A549 (cell line): ENCODE measurements at regions not wholly inside any gene's neighbourhood (a gene's known extent, or its start where the extent isn't known, plus 50 kb on each side); places are given as distances from the start of the nearest gene placed in this dataset.
A peak's percentile ranks its signal among the peaks of the same experiment; 100 is the strongest.

ENCODE experiments used
- ATAC-seq, 2 experiments: fragments of 200-7000 bp in 1 of 2; fragments of >200 bp in 1 of 2; cut with Nextera tagmentation in 1 of 2; cut with Tn5 transposase in 1 of 2; 3 replicates each; pipeline versions ENCODE4 v1.8.0 to v1.9.1; 2018 to 2020; ENCODE audit warnings: mild to moderate bottlenecking in 1 of 2, moderate library complexity in 1 of 2
- CTCF ChIA-PET: fragments of 300-600 bp; sonication (Branson Sonifier 250); formaldehyde crosslinking; extraction: SDS; loops from one replicate; lab custom pipeline; 2021; ENCODE audit warnings: antibody characterized with exemption, inconsistent platforms; lab: Yijun Ruan, JAX
- POLR2A ChIA-PET: fragments of 350-600 bp; formaldehyde crosslinking; extraction: SDS; loops from one replicate; lab custom pipeline; 2021; ENCODE audit warnings: antibody characterized with exemption, inconsistent platforms; lab: Yijun Ruan, JAX
- DNase-seq, 2 experiments: peaks; one replicate each; pipeline versions ENCODE4 v3.0.0 to v3.0.0-alpha.2; 2011 to 2016; ENCODE audit warnings: low read depth in 1 of 2, low spot score in 1 of 2
- FAIRE-seq: peaks from 2 replicates; lab custom pipeline; 2011; peaks lifted over from hg19 to GRCh38; lab: Jason Lieb, UNC
- H3K27ac ChIP-seq, 2 experiments: fragments of >200 bp; sonication (Bioruptor Twin); formaldehyde crosslinking; 3 replicates each; pipeline ENCODE4 v1.5.1; 2016 to 2017
- H3K4me1 ChIP-seq: fragments of >200 bp; sonication (Bioruptor Twin); formaldehyde crosslinking; 3 replicates; pipeline ENCODE4 v1.6.1; 2016
- H3K4me2 ChIP-seq: fragments of >200 bp; sonication (Bioruptor Twin); formaldehyde crosslinking; 3 replicates; pipeline ENCODE4 v1.6.1; 2016
- H3K4me3 ChIP-seq: fragments of >200 bp; sonication (Bioruptor Twin); formaldehyde crosslinking; 3 replicates; pipeline ENCODE4 v1.5.1; 2016
- H3K9me3 ChIP-seq: fragments of >200 bp; sonication (Bioruptor Twin); formaldehyde crosslinking; 3 replicates; pipeline ENCODE4 v1.6.1; 2016
- CBX8 ChIP-seq: fragments of 200-600 bp; sonication (generic); IDR thresholded peaks from 2 replicates; pipeline ENCODE4 v1.6.1; 2016
- CEBPB ChIP-seq, 2 experiments: fragments of >200 bp in 1 of 2; sonication (Bioruptor Twin) in 1 of 2; formaldehyde crosslinking in 1 of 2; IDR thresholded peaks; 2 replicates each; pipeline ENCODE4 v1.6.1; 2012 to 2016
- CHD2 ChIP-seq: fragments of 150-350 bp; IDR thresholded peaks from 2 replicates; pipeline ENCODE4 v1.6.1; 2014; ENCODE audit warnings: low read length; ENCODE audit not compliant: partially characterized antibody
- E2F6 ChIP-seq: IDR thresholded peaks from 2 replicates; pipeline ENCODE4 v1.6.1; 2012; ENCODE audit warnings: low read depth, borderline replicate concordance
- ELK1 ChIP-seq: fragments of 150-350 bp; IDR thresholded peaks from 2 replicates; pipeline ENCODE4 v1.6.1; 2014; ENCODE audit warnings: low read depth, mild to moderate bottlenecking, low read length
- FOSB ChIP-seq: fragments of 250-450 bp; sonication (Bioruptor Pico); IDR thresholded peaks from 2 replicates; pipeline ENCODE4 v1.5.0; 2020; ENCODE audit warnings: mild to moderate bottlenecking, moderate library complexity
- FOSL2 ChIP-seq, 2 experiments: fragments of 450-650 bp in 1 of 2; fragments of >200 bp in 1 of 2; sonication (Bioruptor Twin) in 1 of 2; formaldehyde crosslinking; IDR thresholded peaks; 2 replicates each; pipeline versions ENCODE4 v1.5.0 to v1.6.1; 2016 to 2020; ENCODE audit warnings: mild to moderate bottlenecking in 1 of 2, moderate library complexity in 1 of 2
- FOXS1 ChIP-seq: fragments of 250-450 bp; sonication (Bioruptor Pico); IDR thresholded peaks from 2 replicates; pipeline ENCODE4 v1.5.0; 2020; ENCODE audit warnings: mild to moderate bottlenecking, moderate library complexity
- GATA3 ChIP-seq: IDR thresholded peaks from 2 replicates; pipeline ENCODE4 v1.6.1; 2012; ENCODE audit warnings: borderline replicate concordance
- HOXA7 ChIP-seq: fragments of 250-450 bp; sonication (Bioruptor Pico); IDR thresholded peaks from 2 replicates; pipeline ENCODE4 v1.5.0; 2020; ENCODE audit warnings: mild to moderate bottlenecking, moderate library complexity
- HOXB13 ChIP-seq: fragments of 250-450 bp; sonication (Bioruptor Pico); IDR thresholded peaks from 2 replicates; pipeline ENCODE4 v1.5.0; 2020; ENCODE audit warnings: low read depth, mild to moderate bottlenecking, moderate library complexity
- JUNB ChIP-seq: fragments of >200 bp; sonication (Bioruptor Twin); formaldehyde crosslinking; IDR thresholded peaks from 2 replicates; pipeline ENCODE4 v1.6.1; 2016
- KDM1A ChIP-seq: fragments of 200-600 bp; sonication (generic); IDR thresholded peaks from 2 replicates; pipeline ENCODE4 v1.6.1; 2016; ENCODE audit warnings: low read depth, mild to moderate bottlenecking
- KDM5A ChIP-seq: fragments of 200-600 bp; sonication (generic); IDR thresholded peaks from 2 replicates; pipeline ENCODE4 v1.6.1; 2016; ENCODE audit warnings: antibody characterized with exemption, mild to moderate bottlenecking
- MAFK ChIP-seq: fragments of 450-650 bp; IDR thresholded peaks from 2 replicates; pipeline ENCODE4 v1.6.1; 2014; ENCODE audit not compliant: partially characterized antibody
- MAX ChIP-seq: IDR thresholded peaks from 2 replicates; pipeline ENCODE4 v1.6.1; 2012
- MAZ ChIP-seq: fragments of 150-350 bp; IDR thresholded peaks from 2 replicates; pipeline ENCODE4 v1.6.1; 2014; ENCODE audit warnings: antibody characterized with exemption, low read depth, low read length, borderline replicate concordance
- NPAS2 ChIP-seq: fragments of 250-450 bp; sonication (Bioruptor Pico); IDR thresholded peaks from 2 replicates; pipeline ENCODE4 v1.8.0; 2022; ENCODE audit warnings: mild to moderate bottlenecking, moderate library complexity, borderline replicate concordance
- NR3C1 ChIP-seq: fragments of >200 bp; sonication (Bioruptor Twin); formaldehyde crosslinking; IDR thresholded peaks from 3 replicates; pipeline ENCODE4 v1.6.1; 2017
- PHF8 ChIP-seq: fragments of 200-600 bp; sonication (generic); IDR thresholded peaks from 2 replicates; pipeline ENCODE4 v1.6.1; 2016; ENCODE audit warnings: low read depth, mild to moderate bottlenecking, antibody characterized with exemption, moderate library complexity, borderline replicate concordance
- POLR2AphosphoS2 ChIP-seq: conservative IDR thresholded peaks from 2 replicates; pipeline ENCODE4 v1.6.1; 2012; ENCODE audit warnings: low read length, improper control_type of control experiment, inconsistent platforms
- RARB ChIP-seq: fragments of 250-450 bp; sonication (Bioruptor Pico); IDR thresholded peaks from 2 replicates; pipeline ENCODE4 v1.8.0; 2021; ENCODE audit warnings: mild to moderate bottlenecking, moderate library complexity
- RCOR1 ChIP-seq: fragments of 150-350 bp; IDR thresholded peaks from 2 replicates; pipeline ENCODE4 v1.6.1; 2014; ENCODE audit warnings: antibody characterized with exemption, low read length, low read depth
- RNF2 ChIP-seq: fragments of 200-600 bp; sonication (generic); IDR thresholded peaks from 2 replicates; pipeline ENCODE4 v1.6.1; 2016; ENCODE audit warnings: low read depth, mild to moderate bottlenecking, antibody characterized with exemption, moderate library complexity, borderline replicate concordance
- SREBF2 ChIP-seq: fragments of 450-650 bp; IDR thresholded peaks from 2 replicates; pipeline ENCODE4 v1.6.1; 2014; ENCODE audit warnings: mild to moderate bottlenecking, moderate library complexity
- TFCP2L1 ChIP-seq: fragments of 250-450 bp; sonication (Bioruptor Pico); IDR thresholded peaks from 2 replicates; pipeline ENCODE4 v1.5.0; 2021; ENCODE audit warnings: mild to moderate bottlenecking
- ZC3H11A ChIP-seq: fragments of 450-650 bp; IDR thresholded peaks from 2 replicates; pipeline ENCODE4 v1.6.1; 2014; ENCODE audit warnings: antibody characterized with exemption, mild to moderate bottlenecking
- ZFP36 ChIP-seq: fragments of 450-650 bp; IDR thresholded peaks from 2 replicates; pipeline ENCODE4 v1.6.1; 2014; ENCODE audit warnings: borderline replicate concordance; ENCODE audit not compliant: partially characterized antibody
- ZSCAN20 ChIP-seq: fragments of 250-450 bp; sonication (Bioruptor Pico); IDR thresholded peaks from 2 replicates; pipeline ENCODE4 v1.8.0; 2022; ENCODE audit warnings: mild to moderate bottlenecking, moderate library complexity
- WGBS: methylation state at CpG from one replicate; pipeline ENCODE4 v1.1.6; 2017; ENCODE audit errors: missing lambda C conversion rate; 5-methylcytosine and 5-hydroxymethylcytosine counted together

GRCh38 chr10:78250313-78251015 lies 216.8 kb downstream of the RPS24 start:
- ChIA-PET CTCF (interaction anchor here (0.7 to 3.8 kb wide), 6 partner anchors 10 to 204 kb away, joined by 3 to 8 read pairs (median 3); no protein-coding TSS in a partner anchor), POLR2A (no interaction called here)
- H3K4me3 ChIP-seq = no peak overlapping the region
- FAIRE-seq (no peak), DNase-seq (no peak), ATAC-seq (no peak)
- no peak for TF ChIP-seq HOXB13 (CRISPR knock-in tag)
- no peak for TF ChIP-seq NR3C1
- TF ChIP-seq FOSL2 (IDR thresholded peaks at IDR 0.05) = no peak
- no peak for TF ChIP-seq FOSL2 (CRISPR knock-in tag; IDR thresholded peaks at IDR 0.05)
- no peak for TF ChIP-seq PHF8
- no peak for TF ChIP-seq CEBPB (IDR thresholded peaks at IDR 0.05)
- TF ChIP-seq GATA3 = no peak
- no peak for TF ChIP-seq MAX
- TF ChIP-seq KDM5A = no peak
- no peak for TF ChIP-seq RNF2
- TF ChIP-seq FOXS1 (CRISPR knock-in tag) = no peak
- no peak for TF ChIP-seq E2F6
- no peak for TF ChIP-seq ZFP36
- TF ChIP-seq ZC3H11A = no peak
- no peak for TF ChIP-seq MAFK
- no peak for TF ChIP-seq POLR2AphosphoS2
- TF ChIP-seq NPAS2 (CRISPR knock-in tag) = no peak
- no peak for TF ChIP-seq HOXA7 (CRISPR knock-in tag)
- no peak for TF ChIP-seq FOSB (CRISPR knock-in tag)
- peak overlapping the region in 1 of 2 experiments; percentile 38; a peak in 3 of 6 replicates for H3K27ac ChIP-seq
- no peak overlapping the region for H3K4me2 ChIP-seq
- H3K9me3 ChIP-seq = peaks cover 16% of the 10 kb centered on the region
- H3K4me1 ChIP-seq = peaks cover 8% of the 10 kb centered on the region
- 84% methylated on average over 8 of the region's 8 CpGs for WGBS

- DNase-seq = no peak
- FAIRE-seq = no peak
- Histone ChIP-seq H3K27ac (peak overlapping the region; percentile 21 to 94; a peak in 4 of 6 replicates), H3K4me1 (peaks cover 14% of the 10 kb centered on the region), H3K4me3 (no peak overlapping the region), H3K9me3 (peaks cover 18% of the 10 kb centered on the region), H3K4me2 (no peak overlapping the region)
- ATAC-seq = no peak
- CTCF ChIA-PET = interaction anchor here (0.8 to 3.8 kb wide), 3 partner anchors 15 to 40 kb away, joined by 3 to 8 read pairs (median 3); no protein-coding TSS in a partner anchor
- TF ChIP-seq ZFP36 = no peak
- no peak for TF ChIP-seq RNF2
- no peak for TF ChIP-seq ZSCAN20 (CRISPR knock-in tag)
- TF ChIP-seq KDM1A = no peak
- no peak for TF ChIP-seq FOXS1 (CRISPR knock-in tag)
- TF ChIP-seq CHD2 = no peak
- TF ChIP-seq TFCP2L1 (CRISPR knock-in tag) = no peak
- TF ChIP-seq FOSL2 (IDR thresholded peaks at IDR 0.05) = no peak
- TF ChIP-seq FOSL2 (CRISPR knock-in tag; IDR thresholded peaks at IDR 0.05) = no peak
- no peak for TF ChIP-seq JUNB
- TF ChIP-seq SREBF2 = no peak
- no peak for TF ChIP-seq MAZ
- TF ChIP-seq POLR2AphosphoS2 = no peak
- TF ChIP-seq ELK1 = no peak
- no peak for TF ChIP-seq RCOR1
- TF ChIP-seq FOSB (CRISPR knock-in tag) = no peak
- no peak for TF ChIP-seq RARB
- TF ChIP-seq CBX8 = no peak
- POLR2A ChIA-PET = no interaction called here
- 83% methylated on average over 7 of the region's 7 CpGs for WGBS
Measured at GRCh38 chr10:78251016-78251385, 217.3 kb downstream of the RPS24 start.
